Type B pancreatic cell (in vitro differentiated cells): ENCODE measurements at regions not wholly inside any gene's neighbourhood (a gene's known extent, or its start where the extent isn't known, plus 50 kb on each side); places are given as distances from the start of the nearest gene placed in this dataset.
"Not testable (repeated sequence)": the region's sequence is repeated elsewhere in the genome, so short reads cannot be mapped to it uniquely, and the experiment has no call there.

Experiments
- DNase-seq: peaks from one replicate; pipeline ENCODE4 v3.0.0; 2021; ENCODE audit warnings: mixed read lengths; ENCODE audit not compliant: unreplicated experiment; ENCODE audit errors: extremely low spot score
- H3K27ac Mint-ChIP-seq: 2 replicates; pipeline ENCODE4 v1.8.0; 2021; ENCODE audit warnings: mild to moderate bottlenecking, mixed read lengths
- H3K27me3 Mint-ChIP-seq: 2 replicates; pipeline ENCODE4 v1.8.0; 2021; ENCODE audit warnings: mixed read lengths
- H3K36me3 Mint-ChIP-seq: 2 replicates; pipeline ENCODE4 v1.8.0; 2021; ENCODE audit warnings: mixed read lengths
- H3K4me1 Mint-ChIP-seq: one replicate; pipeline ENCODE4 v1.8.0; 2021; ENCODE audit warnings: mixed read lengths; ENCODE audit not compliant: unreplicated experiment
- H3K4me3 Mint-ChIP-seq: 2 replicates; pipeline ENCODE4 v1.8.0; 2021; ENCODE audit warnings: mild to moderate bottlenecking, mixed read lengths
- H3K9me3 Mint-ChIP-seq: 2 replicates; pipeline ENCODE4 v1.8.0; 2021; ENCODE audit warnings: mixed read lengths
- TF ChIP-seq, protein P1 (sequence below): fragments of 200-600 bp; sonication (generic); conservative IDR thresholded peaks from 2 replicates; pipeline ENCODE4 v1.5.0; 2021; ENCODE audit warnings: antibody characterized with exemption, mild to moderate bottlenecking

- DNase-seq = no peak
- Mint-ChIP-seq H3K36me3 (no peaks in the 10 kb centered on the region), H3K27me3 (peaks cover 12% of the 10 kb centered on the region), H3K27ac (no peak overlapping the region), H3K9me3 (no peaks in the 10 kb centered on the region), H3K4me1 (no peaks in the 10 kb centered on the region), H3K4me3 (no peak overlapping the region)
- TF ChIP-seq, protein P1, sequence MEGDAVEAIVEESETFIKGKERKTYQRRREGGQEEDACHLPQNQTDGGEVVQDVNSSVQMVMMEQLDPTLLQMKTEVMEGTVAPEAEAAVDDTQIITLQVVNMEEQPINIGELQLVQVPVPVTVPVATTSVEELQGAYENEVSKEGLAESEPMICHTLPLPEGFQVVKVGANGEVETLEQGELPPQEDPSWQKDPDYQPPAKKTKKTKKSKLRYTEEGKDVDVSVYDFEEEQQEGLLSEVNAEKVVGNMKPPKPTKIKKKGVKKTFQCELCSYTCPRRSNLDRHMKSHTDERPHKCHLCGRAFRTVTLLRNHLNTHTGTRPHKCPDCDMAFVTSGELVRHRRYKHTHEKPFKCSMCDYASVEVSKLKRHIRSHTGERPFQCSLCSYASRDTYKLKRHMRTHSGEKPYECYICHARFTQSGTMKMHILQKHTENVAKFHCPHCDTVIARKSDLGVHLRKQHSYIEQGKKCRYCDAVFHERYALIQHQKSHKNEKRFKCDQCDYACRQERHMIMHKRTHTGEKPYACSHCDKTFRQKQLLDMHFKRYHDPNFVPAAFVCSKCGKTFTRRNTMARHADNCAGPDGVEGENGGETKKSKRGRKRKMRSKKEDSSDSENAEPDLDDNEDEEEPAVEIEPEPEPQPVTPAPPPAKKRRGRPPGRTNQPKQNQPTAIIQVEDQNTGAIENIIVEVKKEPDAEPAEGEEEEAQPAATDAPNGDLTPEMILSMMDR = no peak
Observed at GRCh38 chr2:17136877-17137276, 381.4 kb downstream of the RAD51AP2 start.

- TF ChIP-seq, protein P1 = no peak
- Mint-ChIP-seq H3K27me3 (peaks cover 12% of the 10 kb centered on the region), H3K36me3 (no peaks in the 10 kb centered on the region), H3K27ac (no peak overlapping the region), H3K4me1 (no peaks in the 10 kb centered on the region), H3K4me3 (no peak overlapping the region), H3K9me3 (no peaks in the 10 kb centered on the region)
- no peak for DNase-seq
Observed at GRCh38 chr2:17136231-17136630, 382.0 kb downstream of the RAD51AP2 start.

DNA sequence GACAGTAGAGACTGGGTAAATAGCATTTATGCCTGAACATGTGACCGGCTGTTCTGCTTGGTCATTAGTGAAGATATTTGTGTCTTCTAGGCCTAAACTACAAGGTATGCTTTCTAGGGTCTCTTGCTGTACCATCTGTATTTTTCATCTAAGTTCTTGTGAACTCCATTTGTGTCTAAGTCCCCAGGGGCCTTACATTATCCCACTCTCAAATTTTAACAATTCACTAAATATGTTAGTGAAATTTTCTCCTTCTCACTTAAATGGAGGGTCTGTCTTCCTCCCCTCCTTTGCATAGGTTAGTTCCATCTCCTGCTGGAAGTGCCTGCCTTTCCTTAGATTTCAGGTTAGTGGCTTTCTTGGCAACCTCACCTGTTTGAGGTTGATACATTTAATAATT, 382.6 kb downstream of the RAD51AP2 start:
- TF ChIP-seq, protein P1 = no peak
- Mint-ChIP-seq H3K9me3 (no peaks in the 10 kb centered on the region), H3K27me3 (peaks cover 12% of the 10 kb centered on the region), H3K27ac (no peak overlapping the region), H3K4me3 (no peak overlapping the region), H3K4me1 (no peaks in the 10 kb centered on the region), H3K36me3 (no peaks in the 10 kb centered on the region)
- no peak for DNase-seq

DNA sequence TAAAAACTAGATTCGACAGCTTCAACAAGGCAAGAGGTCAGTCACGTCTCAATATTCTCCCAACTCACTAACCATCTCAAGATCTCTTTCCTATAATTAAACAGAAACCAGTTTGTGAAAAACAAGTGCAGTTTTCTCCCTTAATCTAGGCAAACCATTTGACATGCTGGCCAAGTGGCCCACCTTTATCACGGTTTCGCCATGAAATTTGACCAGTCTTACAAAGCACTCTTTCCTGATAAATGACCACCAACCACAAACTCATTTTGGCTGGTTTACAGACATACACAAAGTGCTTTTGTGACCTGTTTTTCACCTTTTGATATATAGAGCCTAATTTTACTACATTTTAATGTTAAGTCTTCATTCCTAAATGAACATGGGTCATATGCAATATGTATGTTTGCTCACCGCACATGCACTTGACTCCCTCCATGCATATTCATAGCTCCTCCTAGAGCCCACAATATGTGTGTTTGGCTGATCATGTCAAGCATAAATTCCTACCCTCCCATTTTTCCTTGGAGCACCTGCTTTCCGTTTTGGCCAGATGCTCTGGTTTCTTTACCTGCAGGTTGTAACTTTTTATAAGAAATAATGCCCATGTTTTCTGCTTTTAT, 385.1 kb downstream of the RAD51AP2 start:
- Mint-ChIP-seq H3K27me3 (no peaks in the 10 kb centered on the region), H3K4me3 (no peak overlapping the region), H3K27ac (no peak overlapping the region), H3K4me1 (no peaks in the 10 kb centered on the region), H3K9me3 (no peaks in the 10 kb centered on the region), H3K36me3 (no peaks in the 10 kb centered on the region)
- TF ChIP-seq, protein P1 = no peak
- DNase-seq = no peak

GRCh38 chr2:17130627-17131026, 387.6 kb downstream of the RAD51AP2 start:
- H3K27ac Mint-ChIP-seq, DNase-seq, H3K4me3 Mint-ChIP-seq, H3K36me3 Mint-ChIP-seq, H3K4me1 Mint-ChIP-seq, H3K9me3 Mint-ChIP-seq, H3K27me3 Mint-ChIP-seq: not testable (repeated sequence)

DNA sequence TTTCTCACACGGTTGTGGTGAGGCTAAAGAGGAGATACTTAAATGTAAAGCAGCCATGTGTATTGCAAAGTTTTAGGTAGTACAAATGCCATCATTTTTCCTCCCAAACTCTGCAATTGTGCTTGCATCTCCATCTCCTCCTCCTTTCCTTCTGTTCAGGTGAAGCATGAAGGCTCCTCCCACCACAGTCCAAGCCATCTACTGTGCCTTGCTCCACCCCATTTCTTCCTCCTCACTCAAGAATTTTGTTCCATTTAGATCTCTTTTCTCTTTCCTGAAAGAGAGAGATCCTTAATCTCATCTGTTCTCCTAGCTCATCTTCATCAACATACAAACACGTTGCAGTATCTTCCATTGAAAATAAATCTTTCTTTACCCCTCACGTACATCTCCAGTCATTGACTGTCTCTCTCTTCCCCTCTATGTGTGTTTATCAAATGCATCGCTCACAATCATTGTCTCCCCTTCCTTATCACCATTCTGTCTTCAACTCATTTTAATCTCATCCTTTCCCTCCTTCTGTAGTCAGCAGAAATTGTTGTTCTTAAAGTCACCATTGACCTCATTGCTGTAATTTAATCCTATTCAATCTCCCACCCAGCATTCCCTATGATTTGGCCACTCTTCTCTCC, 392.1 kb downstream of the RAD51AP2 start:
- no peak overlapping the region for H3K27ac Mint-ChIP-seq
- no peaks in the 10 kb centered on the region for H3K36me3 Mint-ChIP-seq
- no peak for DNase-seq
- TF ChIP-seq, protein P1 = no peak
- H3K9me3 Mint-ChIP-seq = no peaks in the 10 kb centered on the region
- no peak overlapping the region for H3K4me3 Mint-ChIP-seq
- H3K27me3 Mint-ChIP-seq = peaks cover 15% of the 10 kb centered on the region
- H3K4me1 Mint-ChIP-seq = no peaks in the 10 kb centered on the region
